Central memory CD4-positive, alpha-beta T cell (primary cell): ENCODE measurements at regions not wholly inside any gene's neighbourhood (a gene's known extent, or its start where the extent isn't known, plus 50 kb on each side); places are given as distances from the start of the nearest gene placed in this dataset.
"Not testable (repeated sequence)": the region's sequence is repeated elsewhere in the genome, so short reads cannot be mapped to it uniquely, and the experiment has no call there.

Experiments
- DNase-seq: peaks from one replicate; pipeline ENCODE4 v3.0.0; 2022

- no peak for DNase-seq
These were observed 291.1 kb upstream of the MCTP2 start for GRCh38 chr15:93940226-93940625.

- no peak for DNase-seq
These were observed 299.1 kb upstream of the MCTP2 start for GRCh38 chr15:93932164-93932776.

GRCh38 chr15:93929375-93930094 is 301.8 kb upstream of the MCTP2 start:
- no peak for DNase-seq

GRCh38 chr15:93920204-93920603 is 311.2 kb upstream of the MCTP2 start:
- DNase-seq = no peak

- DNase-seq = not testable (repeated sequence)
These were observed 312.6 kb upstream of the MCTP2 start for GRCh38 chr15:93918801-93919200.

GRCh38 chr15:93917181-93917580 is 314.2 kb upstream of the MCTP2 start:
- DNase-seq = no peak

GRCh38 chr15:93913871-93914270 is 317.5 kb upstream of the MCTP2 start:
- no peak for DNase-seq

- DNase-seq = no peak
These were observed 318.1 kb upstream of the MCTP2 start for GRCh38 chr15:93913310-93913709.

- no peak for DNase-seq
These were observed 330.6 kb upstream of the MCTP2 start for GRCh38 chr15:93900476-93901400.

GRCh38 chr15:93899817-93900216 is 331.5 kb upstream of the MCTP2 start:
- no peak for DNase-seq

- no peak for DNase-seq
These were observed 334.0 kb upstream of the MCTP2 start for GRCh38 chr15:93897377-93897776.

GRCh38 chr15:93895976-93896770 is 335.2 kb upstream of the MCTP2 start:
- DNase-seq = no peak

GRCh38 chr15:93894438-93895036 is 336.8 kb upstream of the MCTP2 start:
- DNase-seq = no peak

GRCh38 chr15:93887151-93887550 is 344.2 kb upstream of the MCTP2 start:
- no peak for DNase-seq

- no peak for DNase-seq
These were observed 348.6 kb upstream of the MCTP2 start for GRCh38 chr15:93882779-93883178.

- no peak for DNase-seq
These were observed 349.2 kb upstream of the MCTP2 start for GRCh38 chr15:93882141-93882540.

- DNase-seq = no peak
These were observed 350.1 kb upstream of the MCTP2 start for GRCh38 chr15:93881310-93881709.

GRCh38 chr15:93880358-93880757 is 351.0 kb upstream of the MCTP2 start:
- DNase-seq = no peak

GRCh38 chr15:93870583-93870982 is 360.8 kb upstream of the MCTP2 start:
- DNase-seq = no peak

- DNase-seq = no peak
These were observed 364.4 kb upstream of the MCTP2 start for GRCh38 chr15:93866948-93867347.

- DNase-seq = no peak
These were observed 364.9 kb upstream of the MCTP2 start for GRCh38 chr15:93866476-93866875.

GRCh38 chr15:93865586-93865985 is 365.8 kb upstream of the MCTP2 start:
- no peak for DNase-seq
